ENCODE measurements at regions not wholly inside any gene's neighbourhood (a gene's known extent, or its start where the extent isn't known, plus 50 kb on each side); places are given as distances from the start of the nearest gene placed in this dataset.

- TF ChIP-seq RAD21 (conservative IDR thresholded peaks at IDR 0.05) (no peak), EZH2 (IDR thresholded peaks at IDR 0.05; ENCODE audit: borderline replicate concordance, insufficient read depth, low read length, poor library complexity, severe bottlenecking) (no peak), CTCF (IDR thresholded peaks at IDR 0.05; ENCODE audit: poor library complexity, severe bottlenecking) (no peak), POLR2AphosphoS5 (IDR thresholded peaks at IDR 0.05) (no peak)
These were observed 133.4 kb downstream of the KCNA5 start for GRCh38 chr12:5177096-5177495.
